Heart left ventricle (tissue), 16 donors: ENCODE measurements at regions not wholly inside any gene's neighbourhood (a gene's known extent, or its start where the extent isn't known, plus 50 kb on each side); places are given as distances from the start of the nearest gene placed in this dataset.

ENCODE experiments used
- ATAC-seq, 4 donors: fragments of 200-7000 bp; cut with Tn5 transposase; one replicate each; pipeline ENCODE4 v1.9.1; 2020 to 2022; ENCODE audit warnings: moderate library complexity in 4 of 4, mild to moderate bottlenecking in 3 of 4, moderate number of reproducible peaks in 1 of 4
- DNase-seq, 5 donors: peaks; one replicate each; pipeline ENCODE4 v3.0.0-alpha.2; 2020
- H3K27ac ChIP-seq, 12 donors: fragments of 200-600 bp; sonication (generic) in 4 of 12; one replicate each; pipeline versions ENCODE4 v1.5.0 to v1.8.0; 2016 to 2022; ENCODE audit warnings: mild to moderate bottlenecking in 2 of 12
- H3K27me3 ChIP-seq, 9 donors: fragments of 200-600 bp; sonication (generic) in 2 of 9; one replicate each; pipeline versions ENCODE4 v1.5.1 to v1.8.0; 2016 to 2022; ENCODE audit warnings: mild to moderate bottlenecking in 3 of 9
- H3K36me3 ChIP-seq, 9 donors: fragments of 200-600 bp; sonication (generic) in 2 of 9; one replicate each; pipeline versions ENCODE4 v1.5.0 to v1.8.0; 2018 to 2022; ENCODE audit warnings: mild to moderate bottlenecking in 2 of 9
- H3K4me1 ChIP-seq, 12 donors: fragments of 200-600 bp; sonication (generic) in 4 of 12; one replicate each; pipeline versions ENCODE4 v1.5.0 to v1.8.0; 2016 to 2022; ENCODE audit warnings: mild to moderate bottlenecking in 3 of 12
- H3K4me3 ChIP-seq, 12 donors: fragments of 200-600 bp; sonication (generic) in 4 of 12; one replicate each; pipeline versions ENCODE4 v1.5.0 to v1.8.0; 2017 to 2022; ENCODE audit warnings: mild to moderate bottlenecking in 9 of 12, moderate library complexity in 4 of 12
- H3K9me3 ChIP-seq, 12 donors: fragments of 200-600 bp; sonication (generic) in 4 of 12; one replicate each; pipeline versions ENCODE4 v1.5.0 to v1.8.0; 2016 to 2022; ENCODE audit warnings: mild to moderate bottlenecking in 1 of 12
- POLR2A ChIP-seq, 2 donors: fragments of 450-650 bp; IDR thresholded peaks; one replicate each; pipeline ENCODE4 v1.6.1; 2017; ENCODE audit warnings: antibody characterized with exemption in 2 of 2, mild to moderate bottlenecking in 2 of 2, moderate library complexity in 2 of 2
- WGBS, 4 donors: extraction: QIAGEN DNeasy Blood & Tissue Kit in 2 of 4; methylation state at CpG; one replicate each; pipeline versions ENCODE4 v1.1.5 to v1.1.7; 2013 to 2018; 5-methylcytosine and 5-hydroxymethylcytosine counted together
- intact Hi-C, 10 donors: fragments of 100-400 bp; cut with DNase I; formaldehyde crosslinking; loops; one replicate each; pipeline versions ENCODE4 v1.11.1 to v1.14.2; 2022
- TF ChIP-seq, protein P1 (sequence below), 12 donors: fragments of 200-600 bp; sonication (generic) in 4 of 12; IDR thresholded peaks; one replicate each; pipeline versions ENCODE4 v1.5.0 to v1.8.0; 2018 to 2022; ENCODE audit warnings: antibody characterized with exemption in 12 of 12, mild to moderate bottlenecking in 5 of 12
- donor health status: ischemic (EF 13 %, LVEDD 7.1; RV severe dilation, severe dysfunction).
- donor health status: healthy with polysubstance abuse.
- donor health status: DM: no; HTN: yes; CAD: no.
- donor health status: DM: no; HTN: no; CAD: no.
- donor health status: ischemic (EF 25% LVEDD 6.9; RV normal size, moderate dysfunction).
- donor health status: ischemic (EF 25% LVEDD 5.7; RV mildly dilated, moderate dysfunction).
- donor health status: healthy.
- donor health status: DM: yes; HTN: yes; CAD: no.
- donor health status: ischemic (EF 35%, LVEDD 5.7; RV mildly dilated, moderate dysfunction).
- donor health status: nonischemic (EF 11% LVEDD 7.7; RV severe dilation, severe dysfunction).
- donor health status: DM: yes; HTN: yes; CAD: no.
- donor health status: PGD.
- donor health status: ischemic (EF 29% LVEDD 5.4; RV normal size, mild dysfunction).
- donor health status: nonischemic (EF 23%, LVEDD 6.1; RV moderate dilation, normal function).

DNA sequence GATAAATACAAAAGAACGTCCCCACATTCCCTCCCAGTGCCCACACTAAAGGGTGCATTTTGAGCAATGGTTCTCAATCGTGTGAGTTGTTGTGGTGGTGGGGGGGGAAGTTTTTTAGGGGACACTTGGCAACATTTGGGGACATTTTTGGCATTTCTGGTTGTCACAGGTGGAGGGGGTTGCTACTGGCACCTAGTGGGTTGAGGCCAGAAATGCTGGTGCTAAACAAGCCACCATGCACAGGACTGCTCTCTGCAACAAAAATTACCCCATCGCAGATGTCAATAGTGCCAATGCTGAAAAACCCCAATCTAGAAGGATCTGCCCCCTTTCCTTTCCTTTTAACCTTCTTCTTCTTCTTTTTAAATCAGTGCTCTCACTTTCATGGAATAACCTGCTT is 453.3 kb downstream of the TSHZ3 start:
- TF ChIP-seq POLR2A (IDR thresholded peaks at IDR 0.05) = no peak
- TF ChIP-seq, protein P1, sequence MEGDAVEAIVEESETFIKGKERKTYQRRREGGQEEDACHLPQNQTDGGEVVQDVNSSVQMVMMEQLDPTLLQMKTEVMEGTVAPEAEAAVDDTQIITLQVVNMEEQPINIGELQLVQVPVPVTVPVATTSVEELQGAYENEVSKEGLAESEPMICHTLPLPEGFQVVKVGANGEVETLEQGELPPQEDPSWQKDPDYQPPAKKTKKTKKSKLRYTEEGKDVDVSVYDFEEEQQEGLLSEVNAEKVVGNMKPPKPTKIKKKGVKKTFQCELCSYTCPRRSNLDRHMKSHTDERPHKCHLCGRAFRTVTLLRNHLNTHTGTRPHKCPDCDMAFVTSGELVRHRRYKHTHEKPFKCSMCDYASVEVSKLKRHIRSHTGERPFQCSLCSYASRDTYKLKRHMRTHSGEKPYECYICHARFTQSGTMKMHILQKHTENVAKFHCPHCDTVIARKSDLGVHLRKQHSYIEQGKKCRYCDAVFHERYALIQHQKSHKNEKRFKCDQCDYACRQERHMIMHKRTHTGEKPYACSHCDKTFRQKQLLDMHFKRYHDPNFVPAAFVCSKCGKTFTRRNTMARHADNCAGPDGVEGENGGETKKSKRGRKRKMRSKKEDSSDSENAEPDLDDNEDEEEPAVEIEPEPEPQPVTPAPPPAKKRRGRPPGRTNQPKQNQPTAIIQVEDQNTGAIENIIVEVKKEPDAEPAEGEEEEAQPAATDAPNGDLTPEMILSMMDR (IDR thresholded peaks at IDR 0.05) = no peak
- Histone ChIP-seq H3K4me3 (no peak overlapping the region), H3K36me3 (no peaks in the 10 kb centered on the region), H3K27me3 (no peaks in the 10 kb centered on the region), H3K27ac (peak overlapping the region in 2 of 12 donors; percentile 27 to 34), H3K4me1 (peaks cover 0 to 15% (median 2%) of the 10 kb centered on the region in 12 donors), H3K9me3 (no peaks in the 10 kb centered on the region)
- no peak for ATAC-seq
- WGBS, 4 donors = 79 to 86% (median 82%) methylated on average over 3 of the region's 3 CpGs
- intact Hi-C loops = no loop called here
- no peak for DNase-seq

DNA sequence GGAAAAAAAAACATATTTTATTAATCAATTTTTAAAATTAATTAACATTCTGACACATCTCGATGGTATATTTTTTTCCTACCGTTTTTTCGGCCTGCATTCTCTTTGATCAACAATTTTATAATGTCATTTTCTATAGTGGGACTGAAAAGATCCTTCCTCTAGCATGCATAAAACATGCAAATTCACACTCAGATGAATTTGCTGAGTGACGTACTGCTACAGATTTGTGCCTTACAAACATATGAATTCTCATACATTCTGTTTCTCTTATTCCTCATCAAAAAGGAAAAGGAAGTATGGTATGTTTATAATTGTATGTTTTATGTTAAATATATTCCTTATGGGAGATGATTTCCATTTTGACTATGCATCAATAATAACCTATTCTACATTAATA is 458.2 kb downstream of the TSHZ3 start:
- no peaks in the 10 kb centered on the region for H3K36me3 ChIP-seq
- no peak overlapping the region for H3K27ac ChIP-seq
- no peak overlapping the region for H3K4me3 ChIP-seq
- no peaks in the 10 kb centered on the region for H3K9me3 ChIP-seq
- no peak for ATAC-seq
- intact Hi-C loops = no loop called here
- TF ChIP-seq POLR2A (IDR thresholded peaks at IDR 0.05) = no peak
- TF ChIP-seq, protein P1 (IDR thresholded peaks at IDR 0.05) = no peak
- 85 to 93% (median 87%) methylated on average over 4 of the region's 4 CpGs for WGBS, 4 donors
- DNase-seq = no peak
- peaks cover 0 to 14% (median 0%) of the 10 kb centered on the region in 12 donors for H3K4me1 ChIP-seq
- H3K27me3 ChIP-seq = no peaks in the 10 kb centered on the region

DNA sequence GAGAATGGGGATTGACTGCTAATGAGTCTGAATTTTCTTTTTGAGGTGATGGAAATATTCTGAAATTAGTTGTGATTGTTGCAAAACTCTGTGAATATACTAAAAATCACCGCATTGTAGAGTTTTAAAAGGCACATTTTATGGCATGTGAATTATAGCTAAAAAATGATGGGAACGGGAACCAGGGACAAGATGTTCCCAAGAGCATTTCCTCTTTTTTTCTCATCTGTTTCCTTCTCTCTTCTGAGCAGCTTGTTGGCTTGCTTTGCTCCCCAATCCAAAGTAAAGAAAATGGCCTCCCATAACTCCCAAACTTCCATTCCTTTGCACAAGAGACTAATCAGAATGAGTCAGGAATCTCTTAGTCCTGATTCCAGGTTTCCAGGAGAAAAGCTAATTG is 459.2 kb downstream of the TSHZ3 start:
- DNase-seq = no peak
- intact Hi-C loops = no loop called here
- H3K27ac ChIP-seq = no peak overlapping the region
- H3K4me3 ChIP-seq = no peak overlapping the region
- peak in 1 of 4 donors; percentile 31 for ATAC-seq
- H3K4me1 ChIP-seq = peaks cover 0 to 14% (median 0%) of the 10 kb centered on the region in 12 donors
- H3K27me3 ChIP-seq = peaks cover 0 to 3% (median 0%) of the 10 kb centered on the region in 9 donors
- WGBS, 4 donors = 61 to 68% (median 66%) methylated on average over 2 of the region's 2 CpGs
- no peaks in the 10 kb centered on the region for H3K36me3 ChIP-seq
- no peaks in the 10 kb centered on the region for H3K9me3 ChIP-seq
- TF ChIP-seq, protein P1 (IDR thresholded peaks at IDR 0.05) = no peak
- TF ChIP-seq POLR2A (IDR thresholded peaks at IDR 0.05) = no peak

- no peaks in the 10 kb centered on the region for H3K9me3 ChIP-seq
- H3K27me3 ChIP-seq = peaks cover 0 to 3% (median 0%) of the 10 kb centered on the region in 9 donors
- DNase-seq (no peak), ATAC-seq (no peak)
- H3K4me1 ChIP-seq = peaks cover 0 to 14% (median 0%) of the 10 kb centered on the region in 12 donors
- WGBS, 4 donors = 90 to 97% (median 93%) methylated on average over 2 of the region's 2 CpGs
- intact Hi-C loops = no loop called here
- H3K27ac ChIP-seq = no peak overlapping the region
- no peak overlapping the region for H3K4me3 ChIP-seq
- H3K36me3 ChIP-seq = no peaks in the 10 kb centered on the region
- TF ChIP-seq POLR2A (IDR thresholded peaks at IDR 0.05) = no peak
- TF ChIP-seq, protein P1 (IDR thresholded peaks at IDR 0.05) = no peak
Observed at GRCh38 chr19:30888937-30889336, 460.3 kb downstream of the TSHZ3 start.
